Lung (tissue), 11 donors: ENCODE measurements at regions not wholly inside any gene's neighbourhood (a gene's known extent, or its start where the extent isn't known, plus 50 kb on each side); places are given as distances from the start of the nearest gene placed in this dataset.

ENCODE experiments used
- ATAC-seq: fragments of 200-7000 bp; cut with Tn5 transposase; one replicate; pipeline ENCODE4 v1.9.1; 2020; ENCODE audit warnings: moderate number of reproducible peaks; ENCODE audit not compliant: insufficient read depth, low FRiP score
- DNase-seq, 3 donors: peaks; one replicate each; pipeline ENCODE4 v3.0.0-alpha.2; 2013 to 2017
- H3K27ac ChIP-seq, 2 donors: one replicate each; pipeline ENCODE4 v1.5.1; 2013; ENCODE audit warnings: mild to moderate bottlenecking in 2 of 2, moderate library complexity in 2 of 2, control low read depth in 1 of 2, inconsistent platforms in 1 of 2, low read depth in 1 of 2, low read length in 1 of 2
- H3K27me3 ChIP-seq, 3 donors: one replicate each; pipeline ENCODE4 v1.5.1; 2013; ENCODE audit warnings: low read length in 2 of 3; ENCODE audit not compliant: control insufficient read depth in 3 of 3, insufficient read depth in 3 of 3
- H3K36me3 ChIP-seq, 4 donors: one replicate each; pipeline ENCODE4 v1.5.1; 2013; ENCODE audit warnings: low read length in 4 of 4, mild to moderate bottlenecking in 1 of 4, moderate library complexity in 1 of 4; ENCODE audit not compliant: control insufficient read depth in 4 of 4, insufficient read depth in 4 of 4
- H3K4me1 ChIP-seq, 5 donors: one replicate each; pipeline ENCODE4 v1.5.1; 2013; ENCODE audit warnings: low read length in 5 of 5, mild to moderate bottlenecking in 2 of 5, moderate library complexity in 1 of 5; ENCODE audit not compliant: control insufficient read depth in 5 of 5, insufficient read depth in 5 of 5
- H3K4me3 ChIP-seq: one replicate; pipeline ENCODE4 v1.5.1; 2013; ENCODE audit warnings: mild to moderate bottlenecking, control low read depth, moderate library complexity
- H3K9ac ChIP-seq, 2 donors: one replicate each; pipeline ENCODE4 v1.5.1; 2013; ENCODE audit warnings: low read length in 2 of 2, control low read depth in 1 of 2; ENCODE audit not compliant: insufficient read depth in 1 of 2
- H3K9me3 ChIP-seq, 4 donors: one replicate each; pipeline ENCODE4 v1.5.1; 2013; ENCODE audit warnings: low read length in 3 of 4, mild to moderate bottlenecking in 1 of 4, moderate library complexity in 1 of 4; ENCODE audit not compliant: control insufficient read depth in 4 of 4, insufficient read depth in 3 of 4
- CTCF ChIP-seq: IDR thresholded peaks from 2 replicates; pipeline ENCODE4 v1.5.1; 2012; ENCODE audit warnings: mild to moderate bottlenecking; ENCODE audit errors: control extremely low read depth, extremely low read depth
- WGBS, 2 donors: extraction: QIAGEN DNeasy Blood & Tissue Kit; methylation state at CpG; one replicate each; pipeline ENCODE4 v1.1.7; 2013; 5-methylcytosine and 5-hydroxymethylcytosine counted together
- donor health status: control.
- donor health status: control.
- donor health status: Bipolar disorder and iron deficiency.
- donor health status: healthy.
- donor health status: DM: yes; HTN: yes; CAD: no.

DNA sequence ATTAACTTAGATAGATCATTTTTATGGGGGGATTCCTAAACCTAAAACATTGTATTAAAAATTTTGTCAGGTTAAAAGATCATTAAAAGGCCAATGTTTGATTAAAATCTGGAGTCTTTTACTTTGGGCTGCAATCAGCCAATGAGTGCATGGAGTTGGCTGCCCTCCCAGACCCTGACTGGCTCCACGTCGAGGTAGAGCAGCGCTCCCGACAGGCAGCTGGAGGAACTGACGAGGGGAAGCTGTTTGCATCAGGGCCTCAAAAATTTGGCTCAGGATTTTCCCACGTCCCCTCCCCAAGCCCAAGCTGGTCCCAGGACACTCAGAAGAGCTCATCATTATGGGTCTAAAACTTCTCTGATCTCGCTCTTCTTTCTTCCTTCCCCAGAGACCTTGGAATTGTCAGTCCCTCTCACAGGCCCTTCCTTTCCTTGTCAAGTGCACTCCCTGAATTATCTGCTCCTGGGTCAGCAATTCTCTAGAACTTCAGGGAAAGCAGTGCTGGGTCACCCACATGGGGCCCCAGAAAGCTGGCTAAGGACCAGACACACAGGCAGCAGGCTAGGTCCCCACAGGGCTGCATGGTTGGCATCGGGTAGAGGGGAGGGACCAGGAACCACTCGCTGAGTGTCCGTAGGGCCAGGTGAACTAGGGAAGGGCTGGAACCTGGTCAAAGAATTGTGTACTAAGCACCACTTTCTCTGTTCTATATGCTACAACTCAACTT is 119.6 kb upstream of the IGLL5 start:
- no peak for DNase-seq

GRCh38 chr22:22768885-22769284 is 118.7 kb upstream of the IGLL5 start:
- DNase-seq (no peak), ATAC-seq (no peak)
- no peak for TF ChIP-seq CTCF
- no peaks in the 10 kb centered on the region for H3K4me1 ChIP-seq
- H3K36me3 ChIP-seq = no peaks in the 10 kb centered on the region
- no peak overlapping the region for H3K4me3 ChIP-seq
- no peaks in the 10 kb centered on the region for H3K9me3 ChIP-seq
- no peak overlapping the region for H3K9ac ChIP-seq
- H3K27me3 ChIP-seq = no peaks in the 10 kb centered on the region
- 88 to 100% methylated on average over 2 of the region's 2 CpGs for WGBS, 2 donors
- no peak overlapping the region for H3K27ac ChIP-seq

More for the DNA sequence above, 119.6 kb upstream of the IGLL5 start:
- ATAC-seq = no peak
- Histone ChIP-seq H3K9me3 (no peaks in the 10 kb centered on the region), H3K4me3 (no peak overlapping the region), H3K27ac (no peak overlapping the region), H3K36me3 (no peaks in the 10 kb centered on the region), H3K9ac (no peak overlapping the region), H3K4me1 (no peaks in the 10 kb centered on the region), H3K27me3 (no peaks in the 10 kb centered on the region)
- TF ChIP-seq CTCF = no peak
- WGBS, 2 donors = 55 to 64% methylated on average over 10 of the region's 10 CpGs

- ATAC-seq = no peak
- H3K4me3 ChIP-seq = no peak overlapping the region
- no peak for TF ChIP-seq CTCF
Observed at GRCh38 chr22:22769434-22770279, 118.0 kb upstream of the IGLL5 start.

More at GRCh38 chr22:22769434-22770279, 118.0 kb upstream of the IGLL5 start:
- H3K9me3 ChIP-seq = no peaks in the 10 kb centered on the region
- H3K27me3 ChIP-seq = no peaks in the 10 kb centered on the region
- H3K36me3 ChIP-seq = no peaks in the 10 kb centered on the region
- DNase-seq = no peak
- no peak overlapping the region for H3K27ac ChIP-seq
- no peak overlapping the region for H3K9ac ChIP-seq
- 50 to 58% methylated on average over 4 of the region's 4 CpGs for WGBS, 2 donors
- no peaks in the 10 kb centered on the region for H3K4me1 ChIP-seq
